GM06990 (cell line): ENCODE measurements at regions not wholly inside any gene's neighbourhood (a gene's known extent, or its start where the extent isn't known, plus 50 kb on each side); places are given as distances from the start of the nearest gene placed in this dataset.
"Not testable (repeated sequence)": the region's sequence is repeated elsewhere in the genome, so short reads cannot be mapped to it uniquely, and the experiment has no call there.

Source experiments
- DNase-seq: peaks from one replicate; pipeline ENCODE4 v3.0.0-alpha.2; 2011; ENCODE audit not compliant: insufficient read length; ENCODE audit errors: extremely low read depth
- H3K27me3 ChIP-seq: replicated peaks from 2 replicates; pipeline ENCODE4 v1.6.0; 2011; ENCODE audit warnings: low read length; ENCODE audit not compliant: control insufficient read depth, insufficient read depth
- H3K36me3 ChIP-seq: 2 replicates; pipeline ENCODE4 v1.5.1; 2011; ENCODE audit warnings: low read length; ENCODE audit not compliant: control insufficient read depth, insufficient read depth
- H3K4me3 ChIP-seq: replicated peaks from 2 replicates; pipeline ENCODE4 v1.5.1; 2011; ENCODE audit warnings: low read depth, mild to moderate bottlenecking, control low read depth, low read length
- TF ChIP-seq, protein P1 (sequence below): IDR thresholded peaks from 2 replicates; pipeline ENCODE4 v1.5.1; 2011; ENCODE audit warnings: low read length, control low read depth, mild to moderate bottlenecking, inconsistent platforms; ENCODE audit not compliant: insufficient read depth, poor library complexity, severe bottlenecking

DNA sequence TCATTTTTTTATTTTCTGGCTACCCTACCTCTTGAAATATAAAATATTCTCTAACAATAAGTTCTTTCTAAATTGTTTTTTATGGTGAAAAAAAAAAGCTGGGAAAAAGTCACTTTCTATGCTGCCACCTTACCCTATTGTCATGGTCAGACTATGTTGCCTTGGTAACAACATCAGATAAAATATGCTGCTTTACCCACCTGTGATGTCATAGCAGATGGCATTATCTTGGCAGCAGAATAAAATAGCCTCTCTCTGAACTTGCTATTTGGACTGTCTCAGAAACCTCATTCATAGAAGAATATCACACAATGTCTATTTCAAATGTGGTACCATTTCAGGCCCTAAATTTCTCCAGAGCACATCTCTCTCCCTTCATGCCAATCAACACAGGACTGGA is 69.6 kb upstream of the SGIP1 start:
- Histone ChIP-seq H3K4me3 (no peak overlapping the region), H3K36me3 (no peaks in the 10 kb centered on the region), H3K27me3 (no peaks in the 10 kb centered on the region)
- TF ChIP-seq, protein P1, sequence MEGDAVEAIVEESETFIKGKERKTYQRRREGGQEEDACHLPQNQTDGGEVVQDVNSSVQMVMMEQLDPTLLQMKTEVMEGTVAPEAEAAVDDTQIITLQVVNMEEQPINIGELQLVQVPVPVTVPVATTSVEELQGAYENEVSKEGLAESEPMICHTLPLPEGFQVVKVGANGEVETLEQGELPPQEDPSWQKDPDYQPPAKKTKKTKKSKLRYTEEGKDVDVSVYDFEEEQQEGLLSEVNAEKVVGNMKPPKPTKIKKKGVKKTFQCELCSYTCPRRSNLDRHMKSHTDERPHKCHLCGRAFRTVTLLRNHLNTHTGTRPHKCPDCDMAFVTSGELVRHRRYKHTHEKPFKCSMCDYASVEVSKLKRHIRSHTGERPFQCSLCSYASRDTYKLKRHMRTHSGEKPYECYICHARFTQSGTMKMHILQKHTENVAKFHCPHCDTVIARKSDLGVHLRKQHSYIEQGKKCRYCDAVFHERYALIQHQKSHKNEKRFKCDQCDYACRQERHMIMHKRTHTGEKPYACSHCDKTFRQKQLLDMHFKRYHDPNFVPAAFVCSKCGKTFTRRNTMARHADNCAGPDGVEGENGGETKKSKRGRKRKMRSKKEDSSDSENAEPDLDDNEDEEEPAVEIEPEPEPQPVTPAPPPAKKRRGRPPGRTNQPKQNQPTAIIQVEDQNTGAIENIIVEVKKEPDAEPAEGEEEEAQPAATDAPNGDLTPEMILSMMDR, result no peak
- no peak for DNase-seq

DNA sequence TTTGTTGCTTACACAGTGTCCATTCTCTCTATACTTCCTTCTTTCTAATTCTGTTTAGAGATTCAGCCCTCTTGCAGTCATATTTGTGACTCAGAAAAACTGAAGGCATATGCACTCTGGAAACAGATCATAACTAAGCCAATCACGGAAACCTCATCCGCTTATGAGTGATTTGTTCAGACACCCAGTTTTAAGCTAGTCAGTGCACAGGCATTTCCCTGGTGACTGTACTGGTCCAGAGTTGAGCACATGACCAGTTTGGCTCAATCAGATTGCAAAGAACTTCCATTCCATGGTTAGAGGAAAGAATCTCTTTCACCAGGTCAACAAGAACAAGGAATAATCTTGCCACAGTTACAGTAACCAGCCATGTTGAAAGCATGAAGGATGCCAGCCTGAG is 69.2 kb upstream of the SGIP1 start:
- Histone ChIP-seq H3K4me3 (no peak overlapping the region), H3K36me3 (no peaks in the 10 kb centered on the region), H3K27me3 (no peaks in the 10 kb centered on the region)
- TF ChIP-seq, protein P1, result no peak
- no peak for DNase-seq

DNA sequence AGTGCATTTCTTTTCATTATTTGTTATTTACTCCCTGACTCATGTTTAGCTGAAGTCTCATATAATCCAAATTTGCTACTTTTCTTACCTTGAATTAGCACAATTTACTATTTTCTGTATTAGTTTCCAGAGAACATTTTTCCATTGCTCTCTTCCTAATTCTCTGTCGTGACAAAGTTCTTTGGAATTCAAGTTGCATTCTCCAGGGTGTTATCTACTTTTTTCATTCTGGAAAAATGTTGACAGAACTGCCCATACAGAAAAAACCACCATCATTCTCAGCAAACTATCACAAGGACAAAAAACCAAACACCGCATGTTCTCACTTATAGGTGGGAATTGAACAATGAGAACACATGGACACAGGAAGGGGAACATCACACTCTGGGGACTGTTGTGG is 67.3 kb upstream of the SGIP1 start:
- not testable (repeated sequence) for H3K27me3 ChIP-seq, H3K4me3 ChIP-seq, H3K36me3 ChIP-seq, DNase-seq

DNA sequence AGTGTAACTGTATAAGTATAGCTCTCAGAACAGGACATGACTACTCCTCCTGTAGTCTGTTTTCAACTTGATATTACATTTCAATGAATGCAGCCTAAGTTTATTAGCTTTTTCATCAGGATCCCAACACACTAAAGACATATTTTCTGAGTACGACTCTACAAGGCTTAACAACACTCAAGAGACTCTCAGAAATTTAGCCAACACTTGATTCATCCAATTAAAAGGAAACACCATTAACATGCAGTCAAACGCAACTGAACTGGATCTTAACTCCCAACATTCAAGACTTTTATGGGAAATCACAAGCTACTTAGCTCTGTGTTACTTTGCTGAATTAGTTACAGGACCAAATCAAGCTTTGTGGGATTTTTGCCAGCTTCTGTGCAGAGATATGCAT is 65.2 kb upstream of the SGIP1 start:
- Histone ChIP-seq H3K27me3 (no peaks in the 10 kb centered on the region), H3K4me3 (no peak overlapping the region), H3K36me3 (no peaks in the 10 kb centered on the region)
- TF ChIP-seq, protein P1, result no peak
- DNase-seq, result no peak

DNA sequence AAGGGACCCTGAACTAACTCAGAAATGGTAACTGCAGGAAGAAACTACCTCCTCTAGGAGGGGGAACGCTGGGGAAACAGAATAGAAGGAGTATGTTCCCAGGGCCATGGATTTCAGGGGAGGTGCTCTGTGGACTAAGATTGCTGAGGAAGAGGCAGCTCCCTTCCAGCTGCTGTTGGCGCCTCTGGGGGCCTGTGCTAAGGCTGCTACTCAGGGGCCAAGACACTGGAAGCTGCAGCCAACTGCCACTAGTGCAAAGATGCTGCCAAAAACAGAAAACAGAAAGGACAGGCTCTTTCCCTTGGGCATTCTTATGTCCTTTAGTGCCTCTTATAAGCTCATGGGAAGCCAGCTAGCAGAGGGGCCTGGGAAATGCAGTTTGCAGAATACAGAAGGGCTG is 58.0 kb upstream of the SGIP1 start:
- TF ChIP-seq, protein P1, result no peak
- DNase-seq, result no peak
- H3K36me3 ChIP-seq, result no peaks in the 10 kb centered on the region
- H3K4me3 ChIP-seq, result no peak overlapping the region
- H3K27me3 ChIP-seq, result no peaks in the 10 kb centered on the region

DNA sequence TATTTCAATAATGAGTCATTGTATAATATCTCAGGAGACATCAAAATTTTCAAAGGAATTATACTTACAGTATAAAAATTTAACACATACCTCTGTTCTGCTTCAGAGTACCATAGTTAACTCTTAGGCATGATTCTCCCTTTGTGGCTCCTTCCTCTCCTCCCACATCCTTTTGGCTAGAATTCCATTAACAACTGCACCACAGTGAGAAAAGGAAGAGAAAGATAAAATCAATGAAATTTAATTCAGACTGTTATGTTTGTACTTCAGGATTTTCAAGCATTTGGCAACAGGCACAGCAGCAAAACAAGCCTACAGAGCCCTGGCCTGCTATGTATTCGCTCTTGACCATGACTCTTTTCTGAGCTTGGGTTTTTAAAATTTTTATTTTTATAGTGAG is 57.2 kb upstream of the SGIP1 start:
- no peak overlapping the region for H3K4me3 ChIP-seq
- no peaks in the 10 kb centered on the region for H3K36me3 ChIP-seq
- H3K27me3 ChIP-seq, result no peaks in the 10 kb centered on the region
- TF ChIP-seq, protein P1, result no peak
- DNase-seq, result no peak
